Tibial artery (tissue), 4 donors: ENCODE measurements at regions not wholly inside any gene's neighbourhood (a gene's known extent, or its start where the extent isn't known, plus 50 kb on each side); places are given as distances from the start of the nearest gene placed in this dataset.
"Not testable (repeated sequence)": the region's sequence is repeated elsewhere in the genome, so short reads cannot be mapped to it uniquely, and the experiment has no call there.

Experiments used
- DNase-seq, 2 donors: peaks; one replicate each; pipeline ENCODE4 v3.0.0-alpha.2; 2019
- H3K27ac ChIP-seq, 2 donors: fragments of 200-600 bp; sonication (generic) in 1 of 2; 1 replicate in 1 of 2; 2 replicates in 1 of 2; pipeline ENCODE4 v1.5.1; 2018 to 2019; ENCODE audit warnings: mild to moderate bottlenecking in 1 of 2
- H3K27me3 ChIP-seq, 2 donors: fragments of 200-600 bp; sonication (generic) in 1 of 2; one replicate each; pipeline versions ENCODE4 v1.5.1 to v1.6.0; 2016 to 2019
- H3K36me3 ChIP-seq, 3 donors: fragments of 200-600 bp; sonication (generic) in 2 of 3; one replicate each; pipeline ENCODE4 v1.5.1; 2016 to 2019; ENCODE audit warnings: mild to moderate bottlenecking in 2 of 3
- H3K4me1 ChIP-seq, 4 donors: fragments of 200-600 bp; sonication (generic) in 2 of 4; 1 replicate in 3 of 4; 2 replicates in 1 of 4; pipeline ENCODE4 v1.5.1; 2016 to 2019
- H3K4me3 ChIP-seq, 2 donors: fragments of 200-600 bp; sonication (generic) in 1 of 2; 1 replicate in 1 of 2; 2 replicates in 1 of 2; pipeline ENCODE4 v1.5.1; 2018 to 2019; ENCODE audit warnings: mild to moderate bottlenecking in 2 of 2
- H3K9me3 ChIP-seq, 3 donors: fragments of 200-600 bp; sonication (generic) in 1 of 3; one replicate each; pipeline ENCODE4 v1.5.1; 2016 to 2019
- intact Hi-C: fragments of 100-400 bp; cut with DNase I; formaldehyde crosslinking; loops from one replicate; pipeline ENCODE4 v1.15.0; 2023; ENCODE audit warnings: low total_unique reads
- TF ChIP-seq, protein P1 (sequence below), 2 experiments: fragments of 200-600 bp in 1 of 2; fragments of 450-650 bp in 1 of 2; IDR thresholded peaks; one replicate each; pipeline ENCODE4 v1.5.1; 2017 to 2019; ENCODE audit warnings: antibody characterized with exemption in 2 of 2, mild to moderate bottlenecking in 1 of 2, moderate library complexity in 1 of 2

DNA sequence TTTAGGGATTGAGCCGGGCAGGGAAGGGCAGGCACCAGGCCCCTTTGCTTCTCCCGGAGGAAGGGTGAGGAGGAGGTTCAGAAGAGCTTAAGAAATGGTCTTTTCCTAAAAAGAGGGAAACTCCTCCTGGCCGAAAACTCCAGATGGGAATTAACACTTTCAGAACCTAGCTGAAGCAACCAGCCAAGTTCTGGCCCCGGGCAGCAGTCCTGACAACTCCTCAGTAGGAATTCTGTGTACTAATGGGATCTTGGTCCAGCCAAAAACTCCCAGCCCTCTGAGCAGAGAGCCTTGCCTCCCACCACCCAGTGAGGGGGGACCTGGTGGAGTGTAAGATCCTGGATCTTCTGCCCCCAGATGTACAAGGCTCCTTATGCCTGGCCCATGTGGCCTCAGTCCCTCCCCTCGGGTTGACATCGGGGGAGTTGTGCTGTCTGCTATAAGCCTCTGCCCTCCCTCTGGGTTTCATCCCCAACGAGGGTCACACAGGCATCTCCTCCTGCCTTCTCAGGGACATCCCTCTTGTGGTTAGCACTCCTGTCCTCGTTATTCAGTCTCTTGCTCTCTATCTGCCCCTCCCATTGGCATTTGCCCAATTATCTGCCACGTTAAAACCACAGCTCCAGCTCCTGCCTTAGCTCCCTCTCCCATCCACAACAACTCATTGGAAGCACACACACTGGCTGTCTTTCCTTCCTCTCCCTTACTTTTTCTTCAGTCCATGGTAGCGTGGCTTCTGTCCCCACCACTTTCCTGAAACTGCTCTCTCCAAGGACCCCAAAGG, 184.6 kb downstream of the CYP26B1 start:
- Histone ChIP-seq H3K27me3 (peaks cover 0 to 4% of the 10 kb centered on the region in 2 donors), H3K27ac (no peak overlapping the region), H3K4me3 (no peak overlapping the region), H3K9me3 (peaks cover 0 to 12% (median 9%) of the 10 kb centered on the region in 3 donors), H3K36me3 (no peaks in the 10 kb centered on the region), H3K4me1 (no peaks in the 10 kb centered on the region)
- intact Hi-C loops = no loop called here
- TF ChIP-seq, protein P1, sequence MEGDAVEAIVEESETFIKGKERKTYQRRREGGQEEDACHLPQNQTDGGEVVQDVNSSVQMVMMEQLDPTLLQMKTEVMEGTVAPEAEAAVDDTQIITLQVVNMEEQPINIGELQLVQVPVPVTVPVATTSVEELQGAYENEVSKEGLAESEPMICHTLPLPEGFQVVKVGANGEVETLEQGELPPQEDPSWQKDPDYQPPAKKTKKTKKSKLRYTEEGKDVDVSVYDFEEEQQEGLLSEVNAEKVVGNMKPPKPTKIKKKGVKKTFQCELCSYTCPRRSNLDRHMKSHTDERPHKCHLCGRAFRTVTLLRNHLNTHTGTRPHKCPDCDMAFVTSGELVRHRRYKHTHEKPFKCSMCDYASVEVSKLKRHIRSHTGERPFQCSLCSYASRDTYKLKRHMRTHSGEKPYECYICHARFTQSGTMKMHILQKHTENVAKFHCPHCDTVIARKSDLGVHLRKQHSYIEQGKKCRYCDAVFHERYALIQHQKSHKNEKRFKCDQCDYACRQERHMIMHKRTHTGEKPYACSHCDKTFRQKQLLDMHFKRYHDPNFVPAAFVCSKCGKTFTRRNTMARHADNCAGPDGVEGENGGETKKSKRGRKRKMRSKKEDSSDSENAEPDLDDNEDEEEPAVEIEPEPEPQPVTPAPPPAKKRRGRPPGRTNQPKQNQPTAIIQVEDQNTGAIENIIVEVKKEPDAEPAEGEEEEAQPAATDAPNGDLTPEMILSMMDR (IDR thresholded peaks at IDR 0.05) = no peak
- no peak for DNase-seq

DNA sequence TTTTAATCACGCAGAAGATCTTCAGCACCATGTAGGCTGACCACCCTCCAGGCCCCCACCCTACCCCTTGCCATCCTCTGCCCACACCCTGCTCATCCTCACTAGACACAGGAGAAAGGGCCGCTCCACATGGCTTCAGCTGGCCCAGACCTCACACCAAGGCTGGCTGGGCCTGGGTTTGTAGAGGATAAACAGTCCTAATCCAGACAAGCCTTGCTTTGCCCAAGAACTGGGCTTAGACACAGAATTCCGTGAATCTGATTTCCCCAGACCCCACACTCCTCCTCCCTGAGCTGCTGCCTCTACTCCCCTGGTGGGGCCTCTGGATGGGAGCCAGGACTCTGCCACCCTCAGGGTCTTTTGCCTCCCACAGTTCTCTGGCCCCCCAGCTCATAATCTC, 185.3 kb downstream of the CYP26B1 start:
- no peak for DNase-seq
- Histone ChIP-seq H3K36me3 (no peaks in the 10 kb centered on the region), H3K9me3 (peaks cover 0 to 20% (median 9%) of the 10 kb centered on the region in 3 donors), H3K27me3 (peaks cover 0 to 4% of the 10 kb centered on the region in 2 donors), H3K4me3 (no peak overlapping the region), H3K4me1 (no peaks in the 10 kb centered on the region), H3K27ac (no peak overlapping the region)
- TF ChIP-seq, protein P1 (IDR thresholded peaks at IDR 0.05) = no peak
- intact Hi-C loops = no loop called here

- H3K9me3 ChIP-seq = peaks cover 0 to 22% (median 9%) of the 10 kb centered on the region in 3 donors
- H3K27me3 ChIP-seq = peaks cover 0 to 4% of the 10 kb centered on the region in 2 donors
- intact Hi-C loops = no loop called here
- no peak overlapping the region for H3K4me3 ChIP-seq
- no peak overlapping the region for H3K27ac ChIP-seq
- TF ChIP-seq, protein P1 (IDR thresholded peaks at IDR 0.05) = no peak
- H3K4me1 ChIP-seq = no peaks in the 10 kb centered on the region
- no peak for DNase-seq
- H3K36me3 ChIP-seq = no peaks in the 10 kb centered on the region
These were observed 186.2 kb downstream of the CYP26B1 start for GRCh38 chr2:71961289-71962027.

DNA sequence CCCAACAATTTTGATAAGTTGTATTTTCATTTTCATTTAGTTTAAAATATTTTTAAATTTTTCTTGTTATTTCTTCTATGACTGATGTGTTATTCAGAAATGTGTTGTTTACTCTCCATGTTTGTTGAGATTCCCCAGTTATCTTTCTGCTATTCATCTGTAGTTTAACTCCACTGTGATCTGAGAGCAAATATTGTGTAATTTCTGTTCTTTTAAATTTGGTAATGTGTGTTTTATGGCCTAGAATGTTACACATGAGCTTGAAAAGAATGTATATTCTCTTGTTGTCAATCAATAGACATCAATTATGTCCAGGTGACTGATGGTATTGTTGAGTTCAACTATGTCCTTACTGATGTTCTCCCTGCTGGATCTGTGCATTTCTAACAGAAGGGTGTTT, 188.2 kb downstream of the CYP26B1 start:
- Histone ChIP-seq H3K4me3 (no peak overlapping the region), H3K9me3 (peaks cover 0 to 22% (median 9%) of the 10 kb centered on the region in 3 donors), H3K27ac (no peak overlapping the region), H3K27me3 (no peaks in the 10 kb centered on the region), H3K4me1 (no peaks in the 10 kb centered on the region), H3K36me3 (no peaks in the 10 kb centered on the region)
- intact Hi-C loops = no loop called here
- TF ChIP-seq, protein P1 (IDR thresholded peaks at IDR 0.05) = no peak
- DNase-seq = no peak

DNA sequence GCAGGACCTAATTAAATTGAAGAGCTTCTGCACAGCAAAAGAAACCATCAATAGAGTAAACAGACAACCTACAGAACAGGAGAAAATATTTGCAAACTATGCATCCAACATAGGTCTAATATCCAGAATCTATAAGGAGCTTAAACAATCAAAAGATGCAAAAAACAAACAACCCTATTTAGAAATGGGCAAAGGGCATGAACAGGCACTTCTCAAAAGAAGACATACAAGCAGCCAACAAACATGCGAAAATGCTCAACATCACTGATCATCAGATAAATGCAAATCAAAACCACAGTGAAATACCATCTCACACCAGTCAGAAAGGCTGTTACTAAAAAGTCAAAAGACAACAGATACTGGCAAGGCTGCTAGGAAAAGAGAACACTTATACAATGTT, 189.2 kb downstream of the CYP26B1 start:
- intact Hi-C loops, H3K27me3 ChIP-seq, H3K27ac ChIP-seq: not testable (repeated sequence)

GRCh38 chr2:71952572-71953188, 195.0 kb downstream of the CYP26B1 start:
- H3K36me3 ChIP-seq = no peaks in the 10 kb centered on the region
- no peak for DNase-seq
- intact Hi-C loops = no loop called here
- H3K4me1 ChIP-seq = no peaks in the 10 kb centered on the region
- H3K4me3 ChIP-seq = no peak overlapping the region
- TF ChIP-seq, protein P1 (IDR thresholded peaks at IDR 0.05) = no peak
- no peaks in the 10 kb centered on the region for H3K27me3 ChIP-seq
- peaks cover 0 to 5% (median 0%) of the 10 kb centered on the region in 3 donors for H3K9me3 ChIP-seq
- no peak overlapping the region for H3K27ac ChIP-seq

More for the DNA sequence above, 189.2 kb downstream of the CYP26B1 start:
- H3K36me3 ChIP-seq, H3K4me1 ChIP-seq, H3K4me3 ChIP-seq, DNase-seq: not testable (repeated sequence)
- H3K9me3 ChIP-seq = peaks cover 0 to 22% (median 9%) of the 10 kb centered on the region in 3 donors
